Transverse colon (tissue), 4 donors: ENCODE measurements at regions not wholly inside any gene's neighbourhood (a gene's known extent, or its start where the extent isn't known, plus 50 kb on each side); places are given as distances from the start of the nearest gene placed in this dataset.
A peak's percentile ranks its signal among the peaks of the same experiment; 100 is the strongest.

Experiments used
- DNase-seq: peaks from one replicate; pipeline ENCODE4 v3.0.0-alpha.2; 2019
- H3K27ac ChIP-seq, 4 donors: fragments of 200-600 bp; sonication (generic); 2 replicates each; pipeline ENCODE4 v1.5.1; 2016 to 2018; ENCODE audit warnings: inconsistent platforms in 4 of 4
- H3K27me3 ChIP-seq: fragments of 200-600 bp; sonication (generic); 2 replicates; pipeline ENCODE4 v1.5.1; 2017; ENCODE audit warnings: inconsistent platforms
- H3K36me3 ChIP-seq, 4 donors: fragments of 200-600 bp; sonication (generic); 2 replicates each; pipeline ENCODE4 v1.5.1; 2017 to 2019; ENCODE audit warnings: inconsistent platforms in 4 of 4
- H3K4me1 ChIP-seq, 4 donors: fragments of 200-600 bp; sonication (generic); 2 replicates each; pipeline ENCODE4 v1.5.1; 2017 to 2020; ENCODE audit warnings: inconsistent platforms in 4 of 4
- H3K4me3 ChIP-seq, 4 donors: fragments of 200-600 bp; sonication (generic); 1 replicate in 1 of 4; 2 replicates in 3 of 4; pipeline versions ENCODE4 v1.5.1 to v1.6.1; 2017 to 2019; ENCODE audit warnings: inconsistent platforms in 4 of 4
- H3K9me3 ChIP-seq, 2 donors: fragments of 200-600 bp; sonication (generic); 2 replicates each; pipeline ENCODE4 v1.5.1; 2017 to 2019; ENCODE audit warnings: inconsistent platforms in 2 of 2
- CTCF ChIP-seq, 5 experiments: fragments of 200-600 bp in 3 of 5; fragments of 450-650 bp in 2 of 5; sonication (generic) in 3 of 5; IDR thresholded peaks; 1 replicate in 2 of 5; 2 replicates in 3 of 5; pipeline ENCODE4 v1.5.1; 2016 to 2017; ENCODE audit warnings: antibody characterized with exemption in 5 of 5, inconsistent platforms in 3 of 5, mild to moderate bottlenecking in 2 of 5, moderate library complexity in 1 of 5
- EP300 ChIP-seq: sonication (generic); formaldehyde crosslinking; IDR thresholded peaks from one replicate; pipeline ENCODE4 v1.6.1; 2017; ENCODE audit warnings: antibody characterized with exemption, low read depth
- POLR2A ChIP-seq: fragments of 450-650 bp; IDR thresholded peaks from one replicate; pipeline ENCODE4 v1.6.1; 2016; ENCODE audit warnings: antibody characterized with exemption, mild to moderate bottlenecking, moderate library complexity
- POLR2AphosphoS5 ChIP-seq, 3 donors: sonication (generic); formaldehyde crosslinking; IDR thresholded peaks; one replicate each; pipeline ENCODE4 v1.6.1; 2016; ENCODE audit warnings: antibody characterized with exemption in 3 of 3
- WGBS, 2 donors: methylation state at CpG; one replicate each; pipeline ENCODE4 v1.1.5; 2018; ENCODE audit warnings: low coverage in 1 of 2; 5-methylcytosine and 5-hydroxymethylcytosine counted together
- in situ Hi-C, 4 donors: fragments of 200-750 bp; cut with MboI; loops; one replicate each; pipeline versions ENCODE4 v1.15.0 to v1.15.1; 2017; ENCODE audit warnings: low sequenced_read_pairs in 3 of 4, low pct_ligation_motif_present in 1 of 4, low pct_unique_long_range_greater_than_20kb in 1 of 4
- intact Hi-C: fragments of 100-400 bp; cut with DNase I; formaldehyde crosslinking; loops from one replicate; pipeline ENCODE4 v1.15.1; 2023; ENCODE audit warnings: low total_unique reads

- intact Hi-C loops: no loop called here
- TF ChIP-seq POLR2AphosphoS5 (IDR thresholded peaks at IDR 0.05): no peak
- TF ChIP-seq CTCF (IDR thresholded peaks at IDR 0.05): no peak
- no peak for TF ChIP-seq POLR2A
- TF ChIP-seq EP300: no peak
- WGBS, 2 donors: 80 to 82% methylated on average over 5 of the region's 5 CpGs
- H3K27ac ChIP-seq: no peak overlapping the region
- in situ Hi-C loops: no loop called here
- no peaks in the 10 kb centered on the region for H3K27me3 ChIP-seq
- H3K9me3 ChIP-seq: no peaks in the 10 kb centered on the region
- no peak overlapping the region for H3K4me3 ChIP-seq
- H3K4me1 ChIP-seq: no peaks in the 10 kb centered on the region
- no peaks in the 10 kb centered on the region for H3K36me3 ChIP-seq
- DNase-seq: no peak
Measured at GRCh38 chr5:4921929-4922328, 218.2 kb upstream of the ADAMTS16 start.

- DNase-seq: no peak
- intact Hi-C loops: no loop called here
- Histone ChIP-seq H3K36me3 (no peaks in the 10 kb centered on the region), H3K27ac (no peak overlapping the region), H3K9me3 (no peaks in the 10 kb centered on the region), H3K4me1 (no peaks in the 10 kb centered on the region), H3K27me3 (no peaks in the 10 kb centered on the region), H3K4me3 (no peak overlapping the region)
- in situ Hi-C loops: no loop called here
- TF ChIP-seq CTCF (IDR thresholded peaks at IDR 0.05): no peak
- no peak for TF ChIP-seq POLR2A
- TF ChIP-seq EP300: no peak
- TF ChIP-seq POLR2AphosphoS5 (IDR thresholded peaks at IDR 0.05): no peak
- 58 to 76% methylated on average over 3 to 4 of the region's 4 CpGs for WGBS, 2 donors
Measured at GRCh38 chr5:4924577-4924976, 215.6 kb upstream of the ADAMTS16 start.

DNA sequence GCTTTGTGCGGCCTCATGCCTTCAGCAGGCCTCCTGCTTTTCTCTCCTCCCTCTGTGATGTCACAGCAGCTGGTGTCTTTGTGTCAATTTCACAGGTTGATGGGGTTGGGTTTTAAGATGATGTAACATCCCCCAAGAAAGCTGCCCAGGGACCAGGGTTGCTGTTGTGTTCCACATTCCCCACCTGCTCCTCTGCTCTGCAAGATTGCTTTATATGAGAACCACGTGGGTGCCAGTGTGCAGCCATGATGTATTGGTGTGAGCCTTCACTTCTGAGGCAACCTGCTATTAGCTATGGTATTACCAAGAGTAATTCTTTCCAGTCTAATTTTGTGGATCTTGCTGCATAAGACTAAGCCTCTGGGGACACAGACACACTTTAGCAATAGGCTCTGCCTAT lies 213.0 kb upstream of the ADAMTS16 start:
- WGBS, 2 donors: 56 to 68% methylated on average over 2 of the region's 2 CpGs
- no peaks in the 10 kb centered on the region for H3K4me1 ChIP-seq
- DNase-seq: no peak
- TF ChIP-seq EP300 (no peak), POLR2AphosphoS5 (IDR thresholded peaks at IDR 0.05) (no peak), POLR2A (no peak), CTCF (IDR thresholded peaks at IDR 0.05) (no peak)
- H3K27me3 ChIP-seq: no peaks in the 10 kb centered on the region
- no peaks in the 10 kb centered on the region for H3K9me3 ChIP-seq
- H3K4me3 ChIP-seq: no peak overlapping the region
- intact Hi-C loops: no loop called here
- H3K27ac ChIP-seq: no peak overlapping the region
- H3K36me3 ChIP-seq: no peaks in the 10 kb centered on the region
- in situ Hi-C loops: no loop called here

DNA sequence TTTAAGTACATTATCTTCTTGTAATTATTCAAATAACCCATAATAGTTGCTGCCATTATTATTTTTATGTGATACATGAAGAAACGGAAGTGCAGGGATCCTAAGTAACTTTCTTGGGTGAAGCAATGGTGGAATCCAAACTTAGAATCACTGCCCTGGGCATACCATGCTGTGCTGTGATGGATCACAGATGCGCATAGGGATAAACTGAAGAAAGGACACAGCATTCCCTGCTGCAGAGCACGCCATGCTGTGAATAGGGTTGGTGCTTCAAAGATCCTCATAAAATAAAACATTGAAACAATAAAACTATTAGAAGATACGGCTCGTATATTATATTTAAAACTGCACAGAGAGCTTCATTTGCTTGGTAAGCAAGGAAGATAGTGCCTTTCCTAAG lies 211.7 kb upstream of the ADAMTS16 start:
- no peak for DNase-seq
- Histone ChIP-seq H3K9me3 (peaks cover 0 to 8% of the 10 kb centered on the region in 2 donors), H3K36me3 (no peaks in the 10 kb centered on the region), H3K27me3 (no peaks in the 10 kb centered on the region), H3K27ac (peak overlapping the region in 2 of 4 donors; percentile 39 to 51), H3K4me3 (no peak overlapping the region), H3K4me1 (no peaks in the 10 kb centered on the region)
- TF ChIP-seq POLR2AphosphoS5 (IDR thresholded peaks at IDR 0.05) (peak in 2 of 3 donors; percentile 36 to 76), EP300 (no peak), CTCF (IDR thresholded peaks at IDR 0.05) (no peak), POLR2A (no peak)
- in situ Hi-C loops: no loop called here
- intact Hi-C loops: no loop called here
- 62 to 72% methylated on average over 3 to 5 of the region's 5 CpGs for WGBS, 2 donors
